Transverse colon (tissue), 4 donors: ENCODE measurements at regions not wholly inside any gene's neighbourhood (a gene's known extent, or its start where the extent isn't known, plus 50 kb on each side); places are given as distances from the start of the nearest gene placed in this dataset.

Experiments
- DNase-seq: peaks from one replicate; pipeline ENCODE4 v3.0.0-alpha.2; 2019
- H3K27ac ChIP-seq, 4 donors: fragments of 200-600 bp; sonication (generic); 2 replicates each; pipeline ENCODE4 v1.5.1; 2016 to 2018; ENCODE audit warnings: inconsistent platforms in 4 of 4
- H3K27me3 ChIP-seq: fragments of 200-600 bp; sonication (generic); 2 replicates; pipeline ENCODE4 v1.5.1; 2017; ENCODE audit warnings: inconsistent platforms
- H3K36me3 ChIP-seq, 4 donors: fragments of 200-600 bp; sonication (generic); 2 replicates each; pipeline ENCODE4 v1.5.1; 2017 to 2019; ENCODE audit warnings: inconsistent platforms in 4 of 4
- H3K4me1 ChIP-seq, 4 donors: fragments of 200-600 bp; sonication (generic); 2 replicates each; pipeline ENCODE4 v1.5.1; 2017 to 2020; ENCODE audit warnings: inconsistent platforms in 4 of 4
- H3K4me3 ChIP-seq, 4 donors: fragments of 200-600 bp; sonication (generic); 1 replicate in 1 of 4; 2 replicates in 3 of 4; pipeline versions ENCODE4 v1.5.1 to v1.6.1; 2017 to 2019; ENCODE audit warnings: inconsistent platforms in 4 of 4
- H3K9me3 ChIP-seq, 2 donors: fragments of 200-600 bp; sonication (generic); 2 replicates each; pipeline ENCODE4 v1.5.1; 2017 to 2019; ENCODE audit warnings: inconsistent platforms in 2 of 2
- CTCF ChIP-seq, 5 experiments: fragments of 200-600 bp in 3 of 5; fragments of 450-650 bp in 2 of 5; sonication (generic) in 3 of 5; IDR thresholded peaks; 1 replicate in 2 of 5; 2 replicates in 3 of 5; pipeline ENCODE4 v1.5.1; 2016 to 2017; ENCODE audit warnings: antibody characterized with exemption in 5 of 5, inconsistent platforms in 3 of 5, mild to moderate bottlenecking in 2 of 5, moderate library complexity in 1 of 5
- EP300 ChIP-seq: sonication (generic); formaldehyde crosslinking; IDR thresholded peaks from one replicate; pipeline ENCODE4 v1.6.1; 2017; ENCODE audit warnings: antibody characterized with exemption, low read depth
- POLR2A ChIP-seq: fragments of 450-650 bp; IDR thresholded peaks from one replicate; pipeline ENCODE4 v1.6.1; 2016; ENCODE audit warnings: antibody characterized with exemption, mild to moderate bottlenecking, moderate library complexity
- POLR2AphosphoS5 ChIP-seq, 3 donors: sonication (generic); formaldehyde crosslinking; IDR thresholded peaks; one replicate each; pipeline ENCODE4 v1.6.1; 2016; ENCODE audit warnings: antibody characterized with exemption in 3 of 3
- WGBS, 2 donors: methylation state at CpG; one replicate each; pipeline ENCODE4 v1.1.5; 2018; ENCODE audit warnings: low coverage in 1 of 2; 5-methylcytosine and 5-hydroxymethylcytosine counted together
- in situ Hi-C, 4 donors: fragments of 200-750 bp; cut with MboI; loops; one replicate each; pipeline versions ENCODE4 v1.15.0 to v1.15.1; 2017; ENCODE audit warnings: low sequenced_read_pairs in 3 of 4, low pct_ligation_motif_present in 1 of 4, low pct_unique_long_range_greater_than_20kb in 1 of 4
- intact Hi-C: fragments of 100-400 bp; cut with DNase I; formaldehyde crosslinking; loops from one replicate; pipeline ENCODE4 v1.15.1; 2023; ENCODE audit warnings: low total_unique reads

DNA sequence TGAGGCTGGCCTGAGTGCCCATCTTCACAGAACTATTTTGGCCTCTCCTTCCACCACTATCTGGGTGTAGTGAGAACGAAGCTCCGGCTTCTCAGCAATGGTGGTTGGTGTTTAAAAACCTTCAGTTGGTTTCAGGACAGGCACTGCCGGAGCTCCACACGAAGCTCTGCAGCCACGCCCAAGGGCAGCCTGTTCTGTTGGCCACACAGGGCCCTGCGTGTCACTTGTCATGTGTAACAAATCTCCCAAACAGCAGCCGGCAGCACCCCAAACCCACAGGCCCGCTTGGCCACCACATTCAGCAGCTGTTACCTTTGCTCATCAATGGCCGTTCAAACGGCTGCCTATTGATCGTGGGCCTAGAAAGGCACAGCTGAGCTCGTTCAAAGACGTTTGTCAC is 97.5 kb downstream of the ERMARD start:
- DNase-seq: no peak
- no peaks in the 10 kb centered on the region for H3K4me1 ChIP-seq
- H3K4me3 ChIP-seq: no peak overlapping the region
- H3K27ac ChIP-seq: no peak overlapping the region
- no peak for TF ChIP-seq CTCF (IDR thresholded peaks at IDR 0.05)
- no peak for TF ChIP-seq EP300
- no peak for TF ChIP-seq POLR2A
- no peak for TF ChIP-seq POLR2AphosphoS5 (IDR thresholded peaks at IDR 0.05)
- H3K36me3 ChIP-seq: no peaks in the 10 kb centered on the region
- in situ Hi-C loops (no loop called here), intact Hi-C loops (no loop called here)
- no peaks in the 10 kb centered on the region for H3K27me3 ChIP-seq
- H3K9me3 ChIP-seq: no peaks in the 10 kb centered on the region
- WGBS, 2 donors: 88 to 94% methylated on average over 5 to 13 of the region's 13 CpGs

DNA sequence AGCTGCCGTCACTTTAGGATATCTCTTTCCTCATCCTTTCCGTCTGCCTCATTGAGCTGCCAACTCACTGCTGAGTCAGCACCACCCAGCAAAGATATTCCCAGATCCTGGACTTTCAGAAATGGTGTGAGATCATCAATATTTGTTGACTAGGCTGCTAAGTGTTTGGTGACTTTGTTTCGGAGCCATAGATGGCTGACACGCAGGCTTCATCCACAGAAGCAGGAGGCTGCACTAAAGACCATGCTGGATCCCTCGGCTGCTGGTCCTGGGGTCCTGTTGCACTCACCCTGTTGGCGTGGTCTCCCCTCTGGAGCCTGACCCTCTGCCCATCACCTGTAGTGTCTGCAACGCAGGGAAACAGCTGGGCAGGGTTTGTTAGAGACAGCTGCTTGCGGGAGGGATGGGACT is 96.5 kb downstream of the ERMARD start:
- in situ Hi-C loops (no loop called here), intact Hi-C loops (no loop called here)
- DNase-seq: no peak
- WGBS, 2 donors: 78 to 100% methylated on average over 1 to 8 of the region's 8 CpGs
- Histone ChIP-seq H3K4me3 (no peak overlapping the region), H3K27me3 (no peaks in the 10 kb centered on the region), H3K4me1 (no peaks in the 10 kb centered on the region), H3K36me3 (no peaks in the 10 kb centered on the region), H3K27ac (no peak overlapping the region), H3K9me3 (no peaks in the 10 kb centered on the region)
- TF ChIP-seq CTCF (IDR thresholded peaks at IDR 0.05) (no peak), EP300 (no peak), POLR2AphosphoS5 (IDR thresholded peaks at IDR 0.05) (no peak), POLR2A (no peak)

GRCh38 chr6:169847141-169847674 is 95.8 kb downstream of the ERMARD start:
- intact Hi-C loops (no loop called here), in situ Hi-C loops (no loop called here)
- H3K4me3 ChIP-seq: no peak overlapping the region
- H3K9me3 ChIP-seq: no peaks in the 10 kb centered on the region
- no peak overlapping the region for H3K27ac ChIP-seq
- WGBS, 2 donors: 74% methylated on average over 3 to 12 of the region's 12 CpGs
- DNase-seq: no peak
- no peaks in the 10 kb centered on the region for H3K4me1 ChIP-seq
- H3K36me3 ChIP-seq: no peaks in the 10 kb centered on the region
- H3K27me3 ChIP-seq: no peaks in the 10 kb centered on the region
- TF ChIP-seq CTCF (IDR thresholded peaks at IDR 0.05) (no peak), POLR2AphosphoS5 (IDR thresholded peaks at IDR 0.05) (no peak), EP300 (no peak), POLR2A (no peak)

- no peak overlapping the region for H3K4me3 ChIP-seq
- no peaks in the 10 kb centered on the region for H3K4me1 ChIP-seq
- DNase-seq: no peak
- H3K9me3 ChIP-seq: no peaks in the 10 kb centered on the region
- 89 to 100% methylated on average over 2 to 17 of the region's 17 CpGs for WGBS, 2 donors
- in situ Hi-C loops: no loop called here
- H3K27me3 ChIP-seq: no peaks in the 10 kb centered on the region
- intact Hi-C loops: no loop called here
- TF ChIP-seq POLR2A: no peak
- no peak for TF ChIP-seq EP300
- no peak for TF ChIP-seq CTCF (IDR thresholded peaks at IDR 0.05)
- TF ChIP-seq POLR2AphosphoS5 (IDR thresholded peaks at IDR 0.05): no peak
- H3K36me3 ChIP-seq: no peaks in the 10 kb centered on the region
- H3K27ac ChIP-seq: no peak overlapping the region
Observed at GRCh38 chr6:169846286-169847056, 95.0 kb downstream of the ERMARD start.
